Ovary (tissue), 7 donors: ENCODE measurements at regions not wholly inside any gene's neighbourhood (a gene's known extent, or its start where the extent isn't known, plus 50 kb on each side); places are given as distances from the start of the nearest gene placed in this dataset.

ENCODE experiments used
- DNase-seq, 5 donors: peaks; one replicate each; pipeline ENCODE4 v3.0.0-alpha.2; 2019 to 2020
- H3K27ac ChIP-seq, 2 donors: fragments of 200-600 bp; one replicate each; pipeline versions ENCODE4 v1.5.1 to v1.8.0; 2019 to 2022
- H3K27me3 ChIP-seq: fragments of 200-600 bp; one replicate; pipeline ENCODE4 v1.8.0; 2022
- H3K36me3 ChIP-seq: fragments of 200-600 bp; sonication (generic); one replicate; pipeline ENCODE4 v1.5.1; 2019
- H3K4me1 ChIP-seq: one replicate; pipeline ENCODE4 v1.8.1; 2013; ENCODE audit warnings: mild to moderate bottlenecking, moderate library complexity; ENCODE audit not compliant: insufficient read depth
- H3K4me3 ChIP-seq: fragments of 200-600 bp; sonication (generic); one replicate; pipeline ENCODE4 v1.5.1; 2017
- H3K9me3 ChIP-seq, 2 donors: fragments of 200-600 bp in 1 of 2; sonication (generic) in 1 of 2; one replicate each; pipeline versions ENCODE4 v1.5.1 to v1.8.1; 2013 to 2019; ENCODE audit warnings: mild to moderate bottlenecking in 1 of 2, moderate library complexity in 1 of 2
- EP300 ChIP-seq: sonication (generic); formaldehyde crosslinking; IDR thresholded peaks from one replicate; pipeline ENCODE4 v1.6.1; 2017; ENCODE audit warnings: antibody characterized with exemption
- POLR2A ChIP-seq: fragments of 450-650 bp; IDR thresholded peaks from one replicate; pipeline ENCODE4 v1.6.1; 2017; ENCODE audit warnings: antibody characterized with exemption, mild to moderate bottlenecking, moderate library complexity
- WGBS, 3 donors: extraction: QIAGEN DNeasy Blood & Tissue Kit in 1 of 3; methylation state at CpG; one replicate each; pipeline versions ENCODE4 v1.1.5 to v1.1.7; 2013 to 2017; 5-methylcytosine and 5-hydroxymethylcytosine counted together
- intact Hi-C, 4 donors: fragments of 100-400 bp; cut with DNase I; formaldehyde crosslinking; loops; one replicate each; pipeline versions ENCODE4 v1.11.0 to v1.15.1; 2022 to 2023
- TF ChIP-seq, protein P1 (sequence below), 3 donors: fragments of 450-650 bp in 2 of 3; fragments of 200-600 bp in 1 of 3; IDR thresholded peaks; one replicate each; pipeline versions ENCODE4 v1.5.1 to v1.8.0; 2016 to 2022; ENCODE audit warnings: antibody characterized with exemption in 3 of 3, mild to moderate bottlenecking in 1 of 3
- donor health status: DM: no; HTN: no; CAD: no; lungs with moderate emphysema.
- donor health status: DM: no; HTN: no; CAD: no.
- donor health status: Bipolar disorder and iron deficiency.
- donor health status: DM: no; HTN: no; CAD: no.
- donor health status: DM: yes; HTN: yes; CAD: no.

GRCh38 chr2:192277494-192278109 is 82.9 kb upstream of the TMEFF2 start:
- no peaks in the 10 kb centered on the region for H3K27me3 ChIP-seq
- no peak for DNase-seq
- no peaks in the 10 kb centered on the region for H3K9me3 ChIP-seq
- no peaks in the 10 kb centered on the region for H3K36me3 ChIP-seq
- no peaks in the 10 kb centered on the region for H3K4me1 ChIP-seq
- no peak overlapping the region for H3K4me3 ChIP-seq
- TF ChIP-seq POLR2A (no peak), EP300 (no peak)
- TF ChIP-seq, protein P1, sequence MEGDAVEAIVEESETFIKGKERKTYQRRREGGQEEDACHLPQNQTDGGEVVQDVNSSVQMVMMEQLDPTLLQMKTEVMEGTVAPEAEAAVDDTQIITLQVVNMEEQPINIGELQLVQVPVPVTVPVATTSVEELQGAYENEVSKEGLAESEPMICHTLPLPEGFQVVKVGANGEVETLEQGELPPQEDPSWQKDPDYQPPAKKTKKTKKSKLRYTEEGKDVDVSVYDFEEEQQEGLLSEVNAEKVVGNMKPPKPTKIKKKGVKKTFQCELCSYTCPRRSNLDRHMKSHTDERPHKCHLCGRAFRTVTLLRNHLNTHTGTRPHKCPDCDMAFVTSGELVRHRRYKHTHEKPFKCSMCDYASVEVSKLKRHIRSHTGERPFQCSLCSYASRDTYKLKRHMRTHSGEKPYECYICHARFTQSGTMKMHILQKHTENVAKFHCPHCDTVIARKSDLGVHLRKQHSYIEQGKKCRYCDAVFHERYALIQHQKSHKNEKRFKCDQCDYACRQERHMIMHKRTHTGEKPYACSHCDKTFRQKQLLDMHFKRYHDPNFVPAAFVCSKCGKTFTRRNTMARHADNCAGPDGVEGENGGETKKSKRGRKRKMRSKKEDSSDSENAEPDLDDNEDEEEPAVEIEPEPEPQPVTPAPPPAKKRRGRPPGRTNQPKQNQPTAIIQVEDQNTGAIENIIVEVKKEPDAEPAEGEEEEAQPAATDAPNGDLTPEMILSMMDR (IDR thresholded peaks at IDR 0.05), result no peak
- intact Hi-C loops, result no loop called here
- 92 to 94% (median 93%) methylated on average over 3 of the region's 3 CpGs for WGBS, 3 donors
- H3K27ac ChIP-seq, result no peak overlapping the region

DNA sequence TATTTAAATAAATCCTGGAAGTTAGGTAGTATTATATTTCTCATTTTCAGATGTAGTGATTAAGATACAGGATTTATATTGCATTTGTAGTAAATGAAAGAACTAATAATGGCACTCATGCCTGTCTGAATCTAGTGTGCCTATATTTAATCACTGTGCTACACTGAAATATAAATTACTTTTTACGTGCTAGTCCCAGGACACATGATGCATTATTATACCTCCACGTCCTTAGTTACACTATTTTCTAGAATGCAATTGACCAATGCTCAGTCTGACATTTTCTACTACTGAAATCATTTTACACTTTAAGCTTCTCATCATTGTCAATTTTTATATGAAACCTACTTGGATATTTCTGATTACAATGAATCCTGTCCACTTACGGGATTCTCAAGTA is 80.9 kb upstream of the TMEFF2 start:
- TF ChIP-seq POLR2A, result no peak
- TF ChIP-seq, protein P1 (IDR thresholded peaks at IDR 0.05), result no peak
- TF ChIP-seq EP300, result no peak
- Histone ChIP-seq H3K27me3 (no peaks in the 10 kb centered on the region), H3K4me1 (no peaks in the 10 kb centered on the region), H3K4me3 (no peak overlapping the region), H3K27ac (no peak overlapping the region), H3K9me3 (no peaks in the 10 kb centered on the region), H3K36me3 (no peaks in the 10 kb centered on the region)
- WGBS, 3 donors, result 82 to 87% (median 83%) methylated on average over 3 of the region's 3 CpGs
- intact Hi-C loops, result no loop called here
- no peak for DNase-seq

GRCh38 chr2:192267484-192267883 is 72.8 kb upstream of the TMEFF2 start:
- TF ChIP-seq, protein P1 (IDR thresholded peaks at IDR 0.05), result no peak
- TF ChIP-seq POLR2A, result no peak
- no peak for TF ChIP-seq EP300
- H3K4me3 ChIP-seq, result no peak overlapping the region
- no peaks in the 10 kb centered on the region for H3K4me1 ChIP-seq
- intact Hi-C loops, result no loop called here
- no peaks in the 10 kb centered on the region for H3K9me3 ChIP-seq
- no peaks in the 10 kb centered on the region for H3K27me3 ChIP-seq
- no peak overlapping the region for H3K27ac ChIP-seq
- no peak for DNase-seq
- no peaks in the 10 kb centered on the region for H3K36me3 ChIP-seq

GRCh38 chr2:192265751-192266150 is 71.0 kb upstream of the TMEFF2 start:
- Histone ChIP-seq H3K27me3 (no peaks in the 10 kb centered on the region), H3K27ac (no peak overlapping the region), H3K4me1 (no peaks in the 10 kb centered on the region), H3K4me3 (no peak overlapping the region), H3K9me3 (no peaks in the 10 kb centered on the region), H3K36me3 (no peaks in the 10 kb centered on the region)
- TF ChIP-seq, protein P1 (IDR thresholded peaks at IDR 0.05), result no peak
- TF ChIP-seq EP300, result no peak
- no peak for TF ChIP-seq POLR2A
- intact Hi-C loops, result no loop called here
- no peak for DNase-seq
- 52 to 66% (median 56%) methylated on average over 2 of the region's 2 CpGs for WGBS, 3 donors
